C4-2B (cell line): ENCODE measurements at regions not wholly inside any gene's neighbourhood (a gene's known extent, or its start where the extent isn't known, plus 50 kb on each side); places are given as distances from the start of the nearest gene placed in this dataset.

Source experiments
- H3K27ac ChIP-seq: fragments of 450-650 bp; 2 replicates; pipeline ENCODE4 v1.5.1; 2017
- ZFX ChIP-seq: fragments of 450-650 bp; IDR thresholded peaks from 2 replicates; pipeline ENCODE4 v1.6.1; 2017
- TF ChIP-seq, protein P1 (sequence below): fragments of 450-650 bp; conservative IDR thresholded peaks from 2 replicates; pipeline ENCODE4 v1.5.1; 2017; ENCODE audit warnings: mild to moderate bottlenecking

DNA sequence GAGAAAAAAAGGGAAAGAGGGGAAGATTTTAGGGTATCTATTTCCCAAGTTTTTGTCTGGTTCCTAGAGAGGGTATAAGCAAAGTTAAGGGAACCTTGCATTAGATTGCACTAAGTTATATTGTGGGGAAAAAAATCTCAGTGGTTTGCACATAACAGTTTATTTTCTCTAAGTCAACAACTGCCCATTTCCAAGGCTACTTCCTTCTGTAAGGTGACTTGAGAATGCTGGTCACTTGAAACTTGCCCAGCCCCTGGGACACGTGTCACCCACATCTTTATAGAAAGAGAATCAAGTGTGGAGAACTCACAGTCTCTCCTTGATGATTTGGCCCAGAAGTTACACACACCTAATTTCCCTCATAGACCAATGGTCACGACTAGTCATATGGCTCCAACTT lies 488.6 kb upstream of the PODXL start:
- H3K27ac ChIP-seq: no peak overlapping the region
- TF ChIP-seq, protein P1, sequence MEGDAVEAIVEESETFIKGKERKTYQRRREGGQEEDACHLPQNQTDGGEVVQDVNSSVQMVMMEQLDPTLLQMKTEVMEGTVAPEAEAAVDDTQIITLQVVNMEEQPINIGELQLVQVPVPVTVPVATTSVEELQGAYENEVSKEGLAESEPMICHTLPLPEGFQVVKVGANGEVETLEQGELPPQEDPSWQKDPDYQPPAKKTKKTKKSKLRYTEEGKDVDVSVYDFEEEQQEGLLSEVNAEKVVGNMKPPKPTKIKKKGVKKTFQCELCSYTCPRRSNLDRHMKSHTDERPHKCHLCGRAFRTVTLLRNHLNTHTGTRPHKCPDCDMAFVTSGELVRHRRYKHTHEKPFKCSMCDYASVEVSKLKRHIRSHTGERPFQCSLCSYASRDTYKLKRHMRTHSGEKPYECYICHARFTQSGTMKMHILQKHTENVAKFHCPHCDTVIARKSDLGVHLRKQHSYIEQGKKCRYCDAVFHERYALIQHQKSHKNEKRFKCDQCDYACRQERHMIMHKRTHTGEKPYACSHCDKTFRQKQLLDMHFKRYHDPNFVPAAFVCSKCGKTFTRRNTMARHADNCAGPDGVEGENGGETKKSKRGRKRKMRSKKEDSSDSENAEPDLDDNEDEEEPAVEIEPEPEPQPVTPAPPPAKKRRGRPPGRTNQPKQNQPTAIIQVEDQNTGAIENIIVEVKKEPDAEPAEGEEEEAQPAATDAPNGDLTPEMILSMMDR: no peak
- TF ChIP-seq ZFX: no peak

DNA sequence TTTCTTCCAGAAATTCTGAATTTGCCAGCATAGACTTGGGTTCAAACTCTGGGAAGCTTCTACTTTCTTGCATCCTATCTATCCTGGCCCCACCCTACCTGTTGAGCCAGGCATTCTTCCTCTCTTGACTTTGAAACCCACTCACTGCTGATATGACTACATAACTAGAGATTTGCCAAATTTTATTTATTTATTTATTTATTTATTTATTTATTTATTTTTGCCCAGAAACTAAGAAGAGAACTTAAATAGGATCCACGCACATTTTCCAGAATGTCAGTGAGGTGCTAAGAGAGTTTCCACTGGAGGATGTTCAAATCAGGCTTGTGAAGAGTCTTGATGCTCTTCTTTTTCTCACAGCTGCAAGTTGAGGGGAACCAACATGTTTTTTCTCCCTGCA lies 487.8 kb upstream of the PODXL start:
- H3K27ac ChIP-seq: no peak overlapping the region
- TF ChIP-seq ZFX: no peak
- TF ChIP-seq, protein P1: no peak

DNA sequence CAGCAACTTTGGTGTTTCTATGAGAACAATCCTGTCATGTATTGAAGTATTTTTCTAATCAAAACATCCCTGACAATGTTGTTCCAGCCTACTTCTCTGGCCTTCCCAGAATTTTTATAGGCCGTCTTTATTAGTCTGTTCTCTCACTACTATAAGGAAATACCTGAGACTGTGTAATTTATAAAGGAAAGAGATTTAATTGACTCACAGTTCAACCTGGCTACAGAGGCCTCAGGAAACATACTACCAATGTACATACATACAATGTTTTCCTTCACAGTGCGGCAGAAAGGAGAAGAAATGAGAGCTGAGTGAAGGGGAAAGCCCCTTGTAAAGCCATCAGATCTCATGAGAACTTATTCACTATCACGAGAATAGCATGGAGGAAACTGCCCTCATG lies 484.7 kb upstream of the PODXL start:
- H3K27ac ChIP-seq: no peak overlapping the region
- no peak for TF ChIP-seq ZFX
- TF ChIP-seq, protein P1: no peak

- TF ChIP-seq ZFX: no peak
- TF ChIP-seq, protein P1: no peak
Observed at GRCh38 chr7:132035517-132036362, 479.3 kb upstream of the PODXL start.

DNA sequence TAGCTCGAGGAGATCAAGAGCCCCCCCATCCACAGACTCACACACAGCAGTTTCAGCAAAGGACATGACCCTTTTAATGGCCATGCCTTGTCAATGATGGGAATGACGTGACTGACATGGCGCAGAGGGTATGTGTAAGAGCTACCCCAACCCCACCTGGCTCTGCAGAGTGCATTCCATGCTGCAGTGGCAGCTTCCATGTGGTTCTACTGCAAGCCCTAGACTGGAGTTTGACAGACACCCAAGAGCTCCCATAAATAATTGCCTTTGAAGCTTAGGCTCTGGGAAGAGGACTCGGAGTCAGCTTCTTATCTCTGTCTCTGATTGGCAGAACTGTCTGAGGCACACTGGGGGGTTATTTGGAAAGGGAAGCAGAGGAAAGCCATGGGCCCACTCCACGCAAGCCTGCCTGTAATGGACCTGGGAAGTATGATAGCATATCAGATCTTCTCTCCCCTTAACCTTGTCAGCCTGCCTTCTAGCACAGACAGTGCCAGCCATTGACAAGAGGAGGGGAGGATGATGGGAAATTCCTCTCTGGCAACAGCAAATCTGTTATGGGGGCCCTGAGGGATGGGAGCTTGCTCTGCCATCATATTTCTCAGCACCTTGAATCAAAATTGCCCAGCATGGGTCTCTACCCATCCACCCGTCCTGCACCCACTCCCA lies 478.5 kb upstream of the PODXL start:
- no peak for TF ChIP-seq ZFX
- TF ChIP-seq, protein P1: no peak
- H3K27ac ChIP-seq: no peak overlapping the region

More at GRCh38 chr7:132035517-132036362, 479.3 kb upstream of the PODXL start:
- H3K27ac ChIP-seq: no peak overlapping the region

DNA sequence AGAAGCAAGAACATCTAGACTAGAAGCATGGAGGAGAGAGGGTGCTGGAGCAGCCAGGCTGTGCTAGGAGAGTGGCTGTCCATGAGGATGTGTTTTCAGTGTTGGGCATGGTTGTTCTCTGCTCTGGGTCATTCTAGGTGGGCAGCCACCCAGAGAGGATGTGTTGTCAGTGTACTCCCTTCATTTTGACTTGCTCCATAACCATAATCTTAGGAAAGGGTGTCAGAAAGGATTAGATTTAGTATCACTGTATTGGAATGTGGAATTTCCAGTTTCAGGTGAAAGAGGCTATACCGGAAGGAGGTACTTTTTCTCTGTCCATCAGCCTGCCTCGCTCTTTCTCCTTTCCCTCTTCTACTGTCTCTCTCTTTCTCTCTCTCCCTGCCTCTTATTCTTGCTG lies 474.5 kb upstream of the PODXL start:
- TF ChIP-seq ZFX: no peak
- TF ChIP-seq, protein P1: no peak
- H3K27ac ChIP-seq: peak overlapping the region; percentile 45; the same call in 1 of the 2 replicates

- H3K27ac ChIP-seq: peak overlapping the region; percentile 6; the same call in 1 of the 2 replicates
- TF ChIP-seq ZFX: no peak
- TF ChIP-seq, protein P1: no peak
Observed at GRCh38 chr7:132030086-132030568, 473.7 kb upstream of the PODXL start.
